Tibial nerve (tissue), 4 donors: ENCODE measurements at regions not wholly inside any gene's neighbourhood (a gene's known extent, or its start where the extent isn't known, plus 50 kb on each side); places are given as distances from the start of the nearest gene placed in this dataset.

ENCODE experiments used
- DNase-seq, 2 donors: peaks; one replicate each; pipeline ENCODE4 v3.0.0-alpha.2; 2019; ENCODE audit warnings: low spot score in 2 of 2
- H3K27ac ChIP-seq, 4 donors: fragments of 200-600 bp; sonication (generic) in 3 of 4; one replicate each; pipeline ENCODE4 v1.5.1; 2017 to 2019; ENCODE audit warnings: mild to moderate bottlenecking in 1 of 4
- H3K27me3 ChIP-seq, 2 donors: fragments of 200-600 bp; sonication (generic) in 1 of 2; one replicate each; pipeline versions ENCODE4 v1.5.1 to v1.6.0; 2017 to 2019
- H3K36me3 ChIP-seq, 3 donors: fragments of 200-600 bp; sonication (generic); one replicate each; pipeline ENCODE4 v1.5.1; 2018 to 2019
- H3K4me1 ChIP-seq, 4 donors: fragments of 200-600 bp; sonication (generic) in 3 of 4; one replicate each; pipeline ENCODE4 v1.5.1; 2017 to 2019
- H3K4me3 ChIP-seq, 4 donors: fragments of 200-600 bp; sonication (generic) in 3 of 4; one replicate each; pipeline ENCODE4 v1.5.1; 2017 to 2019; ENCODE audit warnings: mild to moderate bottlenecking in 1 of 4, moderate library complexity in 1 of 4
- H3K9me3 ChIP-seq, 4 donors: fragments of 200-600 bp; sonication (generic) in 3 of 4; one replicate each; pipeline ENCODE4 v1.5.1; 2017 to 2019
- EP300 ChIP-seq, 2 donors: sonication (generic); formaldehyde crosslinking; IDR thresholded peaks; one replicate each; pipeline ENCODE4 v1.6.1; 2017; ENCODE audit warnings: antibody characterized with exemption in 2 of 2, mild to moderate bottlenecking in 1 of 2
- POLR2A ChIP-seq, 2 donors: fragments of 450-650 bp; IDR thresholded peaks; one replicate each; pipeline ENCODE4 v1.6.1; 2017; ENCODE audit warnings: antibody characterized with exemption in 2 of 2, mild to moderate bottlenecking in 2 of 2, moderate library complexity in 2 of 2
- WGBS, 2 donors: methylation state at CpG; one replicate each; pipeline ENCODE4 v1.1.5; 2018; 5-methylcytosine and 5-hydroxymethylcytosine counted together
- TF ChIP-seq, protein P1 (sequence below), 5 experiments: fragments of 200-600 bp in 3 of 5; fragments of 450-650 bp in 2 of 5; sonication (generic) in 3 of 5; IDR thresholded peaks; one replicate each; pipeline ENCODE4 v1.5.1; 2016 to 2019; ENCODE audit warnings: antibody characterized with exemption in 5 of 5, mild to moderate bottlenecking in 3 of 5, moderate library complexity in 2 of 5

DNA sequence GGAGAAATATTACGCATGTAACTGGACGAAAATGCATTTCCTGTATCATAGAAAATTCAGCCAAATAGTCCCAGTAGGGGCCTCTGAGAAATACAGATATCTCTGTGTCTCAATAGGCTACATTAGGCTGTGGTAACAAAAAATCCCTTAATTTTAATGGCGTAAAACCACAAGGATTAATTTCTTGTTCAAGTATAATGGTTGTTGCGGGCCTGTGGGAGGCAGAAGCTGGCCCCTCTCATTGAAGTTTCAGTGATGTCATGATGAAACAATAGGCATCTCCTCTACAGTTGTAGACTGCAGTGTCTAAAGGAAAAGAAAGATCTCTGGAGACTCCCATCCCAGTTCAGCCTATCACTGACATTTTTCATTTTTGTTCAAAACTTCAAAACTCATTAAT lies 1625.6 kb upstream of the C9orf72 start:
- H3K4me1 ChIP-seq: no peaks in the 10 kb centered on the region
- H3K27me3 ChIP-seq: no peaks in the 10 kb centered on the region
- TF ChIP-seq, protein P1, sequence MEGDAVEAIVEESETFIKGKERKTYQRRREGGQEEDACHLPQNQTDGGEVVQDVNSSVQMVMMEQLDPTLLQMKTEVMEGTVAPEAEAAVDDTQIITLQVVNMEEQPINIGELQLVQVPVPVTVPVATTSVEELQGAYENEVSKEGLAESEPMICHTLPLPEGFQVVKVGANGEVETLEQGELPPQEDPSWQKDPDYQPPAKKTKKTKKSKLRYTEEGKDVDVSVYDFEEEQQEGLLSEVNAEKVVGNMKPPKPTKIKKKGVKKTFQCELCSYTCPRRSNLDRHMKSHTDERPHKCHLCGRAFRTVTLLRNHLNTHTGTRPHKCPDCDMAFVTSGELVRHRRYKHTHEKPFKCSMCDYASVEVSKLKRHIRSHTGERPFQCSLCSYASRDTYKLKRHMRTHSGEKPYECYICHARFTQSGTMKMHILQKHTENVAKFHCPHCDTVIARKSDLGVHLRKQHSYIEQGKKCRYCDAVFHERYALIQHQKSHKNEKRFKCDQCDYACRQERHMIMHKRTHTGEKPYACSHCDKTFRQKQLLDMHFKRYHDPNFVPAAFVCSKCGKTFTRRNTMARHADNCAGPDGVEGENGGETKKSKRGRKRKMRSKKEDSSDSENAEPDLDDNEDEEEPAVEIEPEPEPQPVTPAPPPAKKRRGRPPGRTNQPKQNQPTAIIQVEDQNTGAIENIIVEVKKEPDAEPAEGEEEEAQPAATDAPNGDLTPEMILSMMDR (IDR thresholded peaks at IDR 0.05): no peak
- TF ChIP-seq EP300 (IDR thresholded peaks at IDR 0.05) (no peak), POLR2A (IDR thresholded peaks at IDR 0.05) (no peak)
- H3K36me3 ChIP-seq: no peaks in the 10 kb centered on the region
- WGBS, 2 donors: 76 to 83% methylated on average over 4 of the region's 4 CpGs
- H3K9me3 ChIP-seq: no peaks in the 10 kb centered on the region
- no peak overlapping the region for H3K27ac ChIP-seq
- no peak for DNase-seq
- H3K4me3 ChIP-seq: no peak overlapping the region

DNA sequence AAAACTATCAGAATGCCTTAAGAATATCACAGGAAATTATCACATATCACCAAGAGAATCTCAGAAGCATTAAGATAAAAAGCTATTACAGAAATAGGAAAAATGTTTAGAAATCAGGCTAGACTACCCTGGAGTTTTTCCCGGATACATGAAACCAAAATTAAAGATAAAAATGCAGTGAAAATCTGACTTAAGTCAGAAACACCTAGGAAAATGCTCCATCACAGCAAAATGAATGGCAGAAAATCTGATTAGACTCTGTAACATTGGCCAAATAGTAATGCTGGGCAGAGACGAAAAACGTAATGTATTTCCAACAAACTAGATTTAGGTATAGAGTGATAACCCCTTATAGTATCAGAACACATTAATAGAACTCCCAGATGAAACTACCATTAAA lies 1626.7 kb upstream of the C9orf72 start:
- no peak overlapping the region for H3K27ac ChIP-seq
- DNase-seq: no peak
- H3K4me1 ChIP-seq: no peaks in the 10 kb centered on the region
- 85 to 87% methylated on average over 3 of the region's 3 CpGs for WGBS, 2 donors
- TF ChIP-seq, protein P1 (IDR thresholded peaks at IDR 0.05): no peak
- TF ChIP-seq EP300 (IDR thresholded peaks at IDR 0.05) (no peak), POLR2A (IDR thresholded peaks at IDR 0.05) (no peak)
- no peak overlapping the region for H3K4me3 ChIP-seq
- no peaks in the 10 kb centered on the region for H3K27me3 ChIP-seq
- H3K9me3 ChIP-seq: no peaks in the 10 kb centered on the region
- no peaks in the 10 kb centered on the region for H3K36me3 ChIP-seq

DNA sequence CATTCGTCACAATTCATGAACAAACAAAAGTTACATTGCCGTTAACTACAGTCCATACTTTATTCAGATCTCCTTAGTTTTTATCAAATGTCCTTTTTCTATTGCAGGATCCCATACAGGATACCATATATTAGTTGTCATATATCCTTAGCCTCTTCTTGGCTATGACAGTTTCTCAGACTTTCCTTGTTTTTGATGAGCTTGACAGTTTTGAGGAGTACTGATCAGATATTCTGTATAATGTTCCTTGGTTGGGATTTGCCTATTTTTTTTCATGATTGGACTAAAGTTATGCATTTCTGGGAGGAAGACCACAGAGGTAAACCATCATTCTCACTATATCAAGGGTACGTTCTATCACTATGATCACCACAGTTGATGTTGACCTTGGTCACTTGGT lies 1627.4 kb upstream of the C9orf72 start:
- Histone ChIP-seq H3K27me3 (no peaks in the 10 kb centered on the region), H3K4me3 (no peak overlapping the region), H3K9me3 (no peaks in the 10 kb centered on the region), H3K4me1 (no peaks in the 10 kb centered on the region), H3K27ac (no peak overlapping the region), H3K36me3 (no peaks in the 10 kb centered on the region)
- WGBS, 2 donors: 89 to 90% methylated on average over 3 of the region's 3 CpGs
- TF ChIP-seq, protein P1 (IDR thresholded peaks at IDR 0.05): no peak
- TF ChIP-seq EP300 (IDR thresholded peaks at IDR 0.05) (no peak), POLR2A (IDR thresholded peaks at IDR 0.05) (no peak)
- DNase-seq: no peak

DNA sequence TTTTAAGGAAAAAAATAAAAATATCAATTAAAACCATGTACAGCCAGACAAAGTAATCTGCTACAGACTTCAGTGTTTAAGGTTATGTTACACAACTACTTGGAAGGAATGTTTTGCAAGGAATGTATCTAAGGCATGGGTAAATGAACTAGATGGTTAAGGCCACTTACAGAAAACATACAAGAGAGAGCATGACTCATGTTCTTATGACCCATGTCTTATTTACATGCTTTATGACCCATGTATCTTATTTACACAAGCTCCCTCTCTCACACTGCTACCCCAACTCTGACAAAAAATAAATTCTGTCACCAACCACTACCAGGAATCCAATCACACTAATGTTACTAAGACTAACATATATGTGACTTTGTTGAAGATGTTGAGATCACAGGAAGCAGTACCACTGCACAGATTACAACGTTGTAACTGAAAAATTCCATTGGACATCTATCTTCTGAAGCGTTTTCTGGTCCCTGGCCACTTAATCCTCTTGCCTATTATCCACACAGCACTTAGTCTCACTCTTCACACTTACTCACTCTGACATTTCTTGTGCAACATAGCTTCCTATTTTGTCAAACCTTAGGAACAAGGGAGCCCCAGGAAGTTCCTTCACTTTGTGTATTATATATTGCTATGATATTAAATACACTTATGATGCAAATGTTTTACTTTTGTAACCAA lies 1630.1 kb upstream of the C9orf72 start:
- Histone ChIP-seq H3K27ac (no peak overlapping the region), H3K27me3 (no peaks in the 10 kb centered on the region), H3K4me1 (no peaks in the 10 kb centered on the region), H3K36me3 (no peaks in the 10 kb centered on the region), H3K9me3 (no peaks in the 10 kb centered on the region), H3K4me3 (no peak overlapping the region)
- DNase-seq: no peak
- no peak for TF ChIP-seq POLR2A (IDR thresholded peaks at IDR 0.05)
- TF ChIP-seq, protein P1 (IDR thresholded peaks at IDR 0.05): no peak
- 62 to 80% methylated on average over 2 of the region's 2 CpGs for WGBS, 2 donors

DNA sequence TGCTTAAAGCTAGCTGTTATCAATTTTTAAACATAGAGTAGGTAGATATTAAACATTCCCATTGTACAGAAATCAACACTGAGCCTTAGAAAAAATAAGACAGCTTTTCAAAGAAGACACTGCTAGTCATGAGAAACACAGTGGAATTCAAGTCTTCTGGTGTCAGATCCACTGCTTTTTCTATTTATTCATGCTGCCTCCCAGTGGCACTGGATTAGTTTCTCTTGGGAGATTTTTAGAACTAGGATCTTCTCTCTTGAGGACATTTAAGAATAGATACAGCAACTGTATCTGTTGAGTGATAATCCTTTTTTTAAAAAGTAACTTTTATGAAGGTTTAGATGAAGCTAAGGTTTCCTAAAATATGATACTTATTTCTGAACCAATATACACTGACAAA lies 1635.4 kb upstream of the C9orf72 start:
- no peak overlapping the region for H3K27ac ChIP-seq
- TF ChIP-seq EP300 (IDR thresholded peaks at IDR 0.05): no peak
- TF ChIP-seq POLR2A (IDR thresholded peaks at IDR 0.05): no peak
- TF ChIP-seq, protein P1 (IDR thresholded peaks at IDR 0.05): no peak
- no peak for DNase-seq
- no peaks in the 10 kb centered on the region for H3K36me3 ChIP-seq
- peaks cover 0 to 28% of the 10 kb centered on the region in 2 donors for H3K27me3 ChIP-seq
- peaks cover 0 to 21% (median 6%) of the 10 kb centered on the region in 4 donors for H3K4me1 ChIP-seq
- H3K9me3 ChIP-seq: no peaks in the 10 kb centered on the region
- no peak overlapping the region for H3K4me3 ChIP-seq
